RWPE1 (cell line): ENCODE measurements at regions not wholly inside any gene's neighbourhood (a gene's known extent, or its start where the extent isn't known, plus 50 kb on each side); places are given as distances from the start of the nearest gene placed in this dataset.
A peak's percentile ranks its signal among the peaks of the same experiment; 100 is the strongest.

ENCODE experiments used
- CTCF ChIA-PET: fragments of 350-600 bp; sonication (Branson Sonifier 250); formaldehyde crosslinking; extraction: SDS; loops from one replicate; lab custom pipeline; 2021; lab: Yijun Ruan, JAX
- POLR2A ChIA-PET: fragments of 400-600 bp; formaldehyde crosslinking; extraction: SDS; loops from one replicate; lab custom pipeline; 2020; ENCODE audit warnings: antibody characterized with exemption; ENCODE audit not compliant: low non-redundant PET; lab: Yijun Ruan, JAX
- DNase-seq: peaks from one replicate; pipeline ENCODE4 v3.0.0; 2012; ENCODE audit warnings: low spot score
- H3K27ac ChIP-seq: fragments of 450-650 bp; 2 replicates; pipeline ENCODE4 v1.5.1; 2017
- TF ChIP-seq, protein P1 (sequence below): fragments of 450-650 bp; conservative IDR thresholded peaks from 2 replicates; pipeline ENCODE4 v1.5.1; 2017; ENCODE audit warnings: low read depth, mild to moderate bottlenecking

DNA sequence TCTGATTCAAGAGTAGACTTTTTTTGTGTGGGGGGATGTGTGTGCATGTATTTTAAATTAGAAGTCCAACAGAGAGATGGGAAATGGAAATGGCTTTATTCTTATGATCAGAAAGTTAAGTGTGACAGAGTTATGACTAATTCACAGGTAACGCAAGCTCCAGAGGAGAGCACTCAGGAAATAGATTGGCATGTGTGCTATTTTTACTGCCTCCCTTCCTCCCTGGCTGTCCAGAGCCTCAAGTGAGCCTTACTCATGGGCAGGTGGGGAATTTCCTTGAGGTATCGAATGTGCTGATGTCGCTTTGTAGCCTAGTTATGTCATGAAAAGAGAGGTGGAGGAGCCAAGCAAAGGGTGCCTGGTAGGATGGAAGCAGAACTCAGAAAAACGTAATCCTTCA is 70.3 kb upstream of the BDNF start:
- POLR2A ChIA-PET, result no interaction called here
- peak; percentile 78 for DNase-seq
- H3K27ac ChIP-seq, result no peak overlapping the region

DNA sequence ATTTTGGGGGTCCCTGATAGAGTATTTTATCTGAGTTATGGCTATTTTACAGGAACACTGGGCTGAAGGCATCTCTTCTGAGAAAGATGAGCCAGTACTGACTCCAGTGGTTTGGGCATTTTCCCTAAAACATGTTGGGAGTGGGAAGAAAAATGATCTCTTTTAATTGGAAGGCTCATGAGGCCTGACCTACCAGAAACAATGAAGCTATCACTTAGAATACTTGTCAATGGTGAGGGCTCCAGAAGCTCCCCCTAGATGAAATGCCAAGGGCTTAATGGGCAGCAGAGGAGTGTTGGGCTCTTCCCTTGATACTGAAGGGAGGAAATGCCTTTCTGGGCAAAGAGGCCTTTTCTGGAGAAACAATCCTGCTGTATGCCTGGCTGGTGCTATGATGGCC is 63.5 kb upstream of the BDNF start:
- H3K27ac ChIP-seq, result no peak overlapping the region
- ChIA-PET CTCF (interaction anchor here (0.7 kb wide), 1 partner anchor 776 kb away, joined by 3 read pairs; no protein-coding TSS in a partner anchor), POLR2A (no interaction called here)
- no peak for DNase-seq
- TF ChIP-seq, protein P1, sequence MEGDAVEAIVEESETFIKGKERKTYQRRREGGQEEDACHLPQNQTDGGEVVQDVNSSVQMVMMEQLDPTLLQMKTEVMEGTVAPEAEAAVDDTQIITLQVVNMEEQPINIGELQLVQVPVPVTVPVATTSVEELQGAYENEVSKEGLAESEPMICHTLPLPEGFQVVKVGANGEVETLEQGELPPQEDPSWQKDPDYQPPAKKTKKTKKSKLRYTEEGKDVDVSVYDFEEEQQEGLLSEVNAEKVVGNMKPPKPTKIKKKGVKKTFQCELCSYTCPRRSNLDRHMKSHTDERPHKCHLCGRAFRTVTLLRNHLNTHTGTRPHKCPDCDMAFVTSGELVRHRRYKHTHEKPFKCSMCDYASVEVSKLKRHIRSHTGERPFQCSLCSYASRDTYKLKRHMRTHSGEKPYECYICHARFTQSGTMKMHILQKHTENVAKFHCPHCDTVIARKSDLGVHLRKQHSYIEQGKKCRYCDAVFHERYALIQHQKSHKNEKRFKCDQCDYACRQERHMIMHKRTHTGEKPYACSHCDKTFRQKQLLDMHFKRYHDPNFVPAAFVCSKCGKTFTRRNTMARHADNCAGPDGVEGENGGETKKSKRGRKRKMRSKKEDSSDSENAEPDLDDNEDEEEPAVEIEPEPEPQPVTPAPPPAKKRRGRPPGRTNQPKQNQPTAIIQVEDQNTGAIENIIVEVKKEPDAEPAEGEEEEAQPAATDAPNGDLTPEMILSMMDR, result no peak

More for the DNA sequence above, 70.3 kb upstream of the BDNF start:
- TF ChIP-seq, protein P1, result no peak
- CTCF ChIA-PET, result interaction anchor here (0.5 kb wide), 1 partner anchor 595 kb away, joined by 3 read pairs; no protein-coding TSS in a partner anchor

DNA sequence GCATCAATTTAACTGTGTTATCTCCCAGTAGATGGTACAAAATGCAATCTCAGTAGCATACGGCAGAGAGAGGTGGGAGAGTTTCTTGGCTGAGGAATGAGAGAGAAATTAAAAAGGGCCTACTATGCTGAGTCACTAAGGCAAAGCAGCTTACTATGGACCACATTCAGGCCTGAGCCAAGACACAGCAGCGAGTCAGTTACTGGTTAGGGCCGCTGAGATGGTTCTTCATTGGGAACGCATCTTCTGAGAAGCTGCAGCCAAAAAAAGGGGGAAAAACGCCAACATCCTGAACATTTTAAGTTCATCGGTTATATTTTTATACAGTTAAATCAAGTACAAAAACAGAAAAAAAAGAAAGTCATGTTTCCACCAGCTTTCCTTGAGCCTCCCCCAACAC is 61.1 kb upstream of the BDNF start:
- ChIA-PET POLR2A (no interaction called here), CTCF (no interaction called here)
- no peak overlapping the region for H3K27ac ChIP-seq
- TF ChIP-seq, protein P1, result no peak
- DNase-seq, result no peak

DNA sequence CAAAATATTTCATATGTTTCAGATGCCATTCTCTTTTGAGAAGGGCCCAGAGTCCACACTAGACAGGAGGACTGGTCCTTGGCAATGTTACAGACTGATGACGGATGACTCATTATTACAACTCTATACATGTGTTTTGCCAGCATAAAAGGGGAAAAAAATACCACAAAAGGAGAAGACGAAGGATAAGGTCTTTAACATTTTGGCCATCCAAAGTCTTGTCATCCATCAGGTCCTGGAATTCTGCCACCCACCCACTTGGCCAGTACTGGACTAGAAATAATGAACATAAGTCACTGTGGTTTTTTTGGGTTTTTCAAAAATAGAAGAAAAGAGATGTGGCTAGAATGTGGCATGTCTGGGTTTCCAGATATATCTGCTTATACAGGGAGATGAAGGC is 57.7 kb upstream of the BDNF start:
- ChIA-PET CTCF (no interaction called here), POLR2A (no interaction called here)
- TF ChIP-seq, protein P1, result no peak
- H3K27ac ChIP-seq, result no peak overlapping the region
- peak; percentile 17 for DNase-seq

DNA sequence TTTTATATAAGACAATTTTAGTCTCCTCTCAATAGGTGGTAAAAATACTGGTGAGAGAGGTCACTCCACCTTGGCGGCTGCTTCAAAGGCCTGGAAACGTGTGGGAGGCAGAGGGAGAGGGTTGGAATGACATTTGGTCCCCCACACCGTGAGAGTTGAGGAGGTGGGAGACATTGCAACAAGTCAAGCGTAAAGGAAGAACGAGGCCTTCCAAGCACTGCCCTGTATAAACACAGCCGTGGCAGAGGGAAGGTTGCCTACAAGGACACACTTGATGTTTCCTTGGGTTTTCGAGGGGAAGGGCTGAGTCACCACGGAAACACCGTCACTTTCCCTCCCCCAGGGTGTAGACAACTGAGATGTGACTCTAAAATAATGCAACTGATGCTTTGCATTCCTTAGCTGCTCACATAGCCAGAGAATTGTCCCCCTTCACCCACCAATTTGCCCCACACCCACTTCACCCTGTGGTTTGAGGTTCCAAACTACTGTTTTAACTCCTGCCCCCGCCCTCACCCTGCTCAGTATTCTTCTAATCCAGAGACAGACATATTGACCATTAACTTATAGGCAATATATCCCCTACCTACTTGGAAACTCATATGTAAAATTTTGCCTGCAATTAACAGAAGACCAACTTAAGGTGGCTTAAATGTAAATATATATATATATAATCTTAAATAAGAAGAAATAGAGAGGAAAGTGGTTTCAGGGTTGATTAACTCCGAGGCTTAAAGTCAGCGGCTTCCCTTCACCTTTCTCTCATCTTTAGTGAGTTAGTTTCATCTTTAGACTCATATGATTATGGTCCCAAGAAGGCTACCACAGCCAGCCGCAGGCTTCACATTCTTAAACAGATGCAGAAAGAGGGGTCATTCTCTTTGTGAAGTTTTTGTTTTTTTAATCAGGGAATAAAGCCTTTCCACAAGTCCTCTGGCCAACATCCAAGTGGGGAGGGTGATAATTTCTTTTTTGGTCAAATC is 54.1 kb upstream of the BDNF start:
- DNase-seq, result peak; percentile 5
- TF ChIP-seq, protein P1, result no peak
- ChIA-PET POLR2A (no interaction called here), CTCF (no interaction called here)
- H3K27ac ChIP-seq, result no peak overlapping the region
